Fibroblast of skin of back (primary cell): ENCODE measurements at regions not wholly inside any gene's neighbourhood (a gene's known extent, or its start where the extent isn't known, plus 50 kb on each side); places are given as distances from the start of the nearest gene placed in this dataset.
"Not testable (repeated sequence)": the region's sequence is repeated elsewhere in the genome, so short reads cannot be mapped to it uniquely, and the experiment has no call there.

Source experiments
- DNase-seq: peaks from one replicate; pipeline ENCODE4 v3.0.0-alpha.2; 2013

GRCh38 chr1:201639826-201640225, 100.9 kb downstream of the NAV1 start:
- DNase-seq: no peak

- DNase-seq: no peak
These were observed 101.7 kb downstream of the NAV1 start for GRCh38 chr1:201640624-201641023.

- no peak for DNase-seq
These were observed 102.8 kb downstream of the NAV1 start for GRCh38 chr1:201641524-201642253.

GRCh38 chr1:201643835-201644104, 104.8 kb downstream of the NAV1 start:
- no peak for DNase-seq

- DNase-seq: no peak
These were observed 105.3 kb downstream of the NAV1 start for GRCh38 chr1:201644197-201644596.

- DNase-seq: not testable (repeated sequence)
These were observed 106.1 kb downstream of the NAV1 start for GRCh38 chr1:201645000-201645399.

GRCh38 chr1:201645956-201646355, 107.0 kb downstream of the NAV1 start:
- DNase-seq: peak; percentile 56

GRCh38 chr1:201646411-201647022, 107.6 kb downstream of the NAV1 start:
- no peak for DNase-seq

- DNase-seq: no peak
These were observed 108.2 kb downstream of the NAV1 start for GRCh38 chr1:201647094-201647493.

- DNase-seq: no peak
These were observed 108.8 kb downstream of the NAV1 start for GRCh38 chr1:201647722-201648065.

GRCh38 chr1:201648066-201648906, 109.4 kb downstream of the NAV1 start:
- peak; percentile 78 for DNase-seq

- DNase-seq: peak; percentile 33
These were observed 110.2 kb downstream of the NAV1 start for GRCh38 chr1:201648907-201649721.

- peak; percentile 76 for DNase-seq
These were observed 111.1 kb downstream of the NAV1 start for GRCh38 chr1:201649761-201650622.

- no peak for DNase-seq
These were observed 111.7 kb downstream of the NAV1 start for GRCh38 chr1:201650623-201650933.

- DNase-seq: no peak
These were observed 113.3 kb downstream of the NAV1 start for GRCh38 chr1:201652181-201652580.

- DNase-seq: no peak
These were observed 114.3 kb downstream of the NAV1 start for GRCh38 chr1:201653233-201653632.

GRCh38 chr1:201653883-201654282, 115.0 kb downstream of the NAV1 start:
- no peak for DNase-seq

GRCh38 chr1:201655243-201655642, 116.3 kb downstream of the NAV1 start:
- peak; percentile 86 for DNase-seq

- DNase-seq: no peak
These were observed 117.0 kb downstream of the NAV1 start for GRCh38 chr1:201655910-201656309.

GRCh38 chr1:201656311-201657032, 117.5 kb downstream of the NAV1 start:
- peak; percentile 63 for DNase-seq

GRCh38 chr1:201659572-201659971, 120.6 kb downstream of the NAV1 start:
- DNase-seq: no peak
